Femur (tissue), 1 donor: ENCODE measurements at regions not wholly inside any gene's neighbourhood (a gene's known extent, or its start where the extent isn't known, plus 50 kb on each side); places are given as distances from the start of the nearest gene placed in this dataset.
A peak's percentile ranks its signal among the peaks of the same experiment; 100 is the strongest.

Experiments used
- DNase-seq: peaks from one replicate; pipeline ENCODE4 v3.0.0-alpha.2; 2017

DNA sequence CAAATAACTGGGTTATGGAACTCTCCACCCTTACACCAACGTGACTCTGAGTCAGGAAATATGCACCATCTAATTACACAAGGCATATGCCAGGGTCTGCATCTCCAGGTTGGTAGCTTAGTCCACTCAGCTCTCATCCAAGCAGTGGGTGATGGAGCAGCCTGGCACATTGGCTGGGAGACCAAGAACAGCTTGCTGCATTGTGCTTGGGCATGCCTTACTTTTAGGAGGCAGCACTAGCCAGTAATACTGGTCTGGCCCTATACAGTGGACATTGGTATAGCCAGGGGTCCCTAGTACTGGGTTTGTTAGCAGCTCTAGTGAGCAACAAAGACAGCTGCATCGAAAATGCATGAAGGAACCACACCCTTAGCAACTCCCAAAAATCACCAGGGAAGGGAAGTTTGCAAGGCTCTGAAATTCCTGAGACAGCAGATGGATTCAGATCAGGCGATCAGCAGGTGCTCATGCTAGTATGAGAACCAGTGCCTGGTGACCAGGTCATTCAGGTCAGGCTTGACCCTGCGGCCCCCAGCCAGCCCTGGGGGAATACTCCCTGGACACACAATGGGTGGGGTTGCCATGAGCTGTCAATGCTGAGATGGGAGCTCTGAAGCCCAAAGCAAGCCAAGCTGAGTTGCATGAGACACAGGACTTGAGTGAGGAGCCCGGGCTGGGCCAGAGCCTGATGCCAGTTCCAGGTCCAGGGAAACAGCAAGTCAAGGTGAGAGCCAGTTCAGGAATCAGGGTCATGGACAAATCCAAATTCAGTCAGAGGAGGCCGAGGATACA lies 217.9 kb upstream of the ZMIZ1 start:
- DNase-seq = peak; percentile 11

DNA sequence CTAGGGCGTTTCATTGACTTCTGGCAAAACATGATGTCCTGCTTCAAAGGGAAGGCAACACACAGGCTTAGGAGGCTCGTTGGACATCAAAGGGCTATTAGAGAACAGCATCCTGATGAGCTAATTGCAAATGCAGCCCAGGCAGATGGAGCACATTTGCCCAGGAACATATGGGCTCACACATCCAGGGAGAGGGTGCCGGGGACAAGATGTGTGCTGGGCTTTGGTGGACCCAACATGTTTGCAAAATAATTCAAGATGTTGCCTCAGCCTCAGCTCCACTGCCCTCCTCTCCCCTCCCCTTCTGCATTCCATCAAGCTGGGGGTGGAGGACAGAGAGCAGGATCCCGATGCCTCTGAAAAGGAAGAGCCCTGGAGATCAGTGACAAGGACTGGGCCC lies 217.1 kb upstream of the ZMIZ1 start:
- peak; percentile 0 for DNase-seq

DNA sequence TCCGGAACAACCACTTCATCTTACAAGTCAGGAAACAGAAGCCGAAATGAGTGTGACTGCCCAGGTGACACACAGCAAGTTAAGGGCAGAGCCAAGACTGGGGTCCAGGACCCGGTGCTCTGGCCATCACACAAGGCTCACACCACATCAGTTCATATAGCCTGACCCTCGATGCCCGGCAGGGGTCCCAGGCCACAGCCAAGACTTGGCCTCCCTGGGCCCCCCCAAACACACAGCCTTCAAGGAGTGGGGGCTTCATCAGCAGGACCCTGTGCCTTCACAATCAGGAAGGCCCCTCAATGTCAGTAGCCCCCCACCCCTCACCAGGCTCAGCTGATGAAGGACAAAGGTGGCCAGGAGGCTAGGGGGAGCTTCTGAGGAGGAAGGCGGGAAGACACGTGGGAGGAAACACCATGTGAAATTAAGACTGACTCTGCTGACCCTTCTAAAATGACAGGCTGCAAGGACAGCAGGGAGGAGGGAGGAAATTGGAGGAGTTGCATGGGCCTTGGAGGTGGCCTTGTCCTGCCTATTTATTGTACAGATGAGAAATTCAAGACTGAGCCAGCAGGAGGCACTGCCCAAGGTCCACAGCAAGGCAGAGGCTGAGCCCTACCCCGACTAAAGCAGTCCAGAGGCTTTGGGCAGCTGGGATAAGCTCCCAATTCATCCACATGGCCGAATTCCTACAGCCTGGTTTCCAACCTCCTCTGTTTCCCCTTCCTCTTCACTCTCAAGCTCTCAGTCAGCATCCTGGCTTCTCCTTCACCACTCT lies 216.1 kb upstream of the ZMIZ1 start:
- DNase-seq = peak; percentile 16

DNA sequence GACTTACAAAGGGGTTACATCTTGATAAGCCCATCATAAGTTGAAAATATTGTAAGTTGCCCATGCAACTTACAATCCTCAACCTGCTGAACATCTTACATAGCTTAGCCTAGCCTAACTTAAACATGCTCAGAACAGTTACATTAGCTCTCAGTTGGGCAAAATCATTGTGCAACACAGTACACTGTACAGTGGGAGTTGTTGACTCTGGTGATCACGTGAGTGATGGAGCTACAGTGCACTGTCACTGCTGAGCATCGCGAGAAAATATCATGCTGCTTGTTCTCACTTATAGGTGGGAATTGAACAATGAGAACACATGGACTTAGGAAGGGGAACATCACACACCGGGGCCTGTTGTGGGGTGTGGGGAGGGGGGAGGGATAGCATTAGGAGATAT lies 214.9 kb upstream of the ZMIZ1 start:
- DNase-seq = no peak

DNA sequence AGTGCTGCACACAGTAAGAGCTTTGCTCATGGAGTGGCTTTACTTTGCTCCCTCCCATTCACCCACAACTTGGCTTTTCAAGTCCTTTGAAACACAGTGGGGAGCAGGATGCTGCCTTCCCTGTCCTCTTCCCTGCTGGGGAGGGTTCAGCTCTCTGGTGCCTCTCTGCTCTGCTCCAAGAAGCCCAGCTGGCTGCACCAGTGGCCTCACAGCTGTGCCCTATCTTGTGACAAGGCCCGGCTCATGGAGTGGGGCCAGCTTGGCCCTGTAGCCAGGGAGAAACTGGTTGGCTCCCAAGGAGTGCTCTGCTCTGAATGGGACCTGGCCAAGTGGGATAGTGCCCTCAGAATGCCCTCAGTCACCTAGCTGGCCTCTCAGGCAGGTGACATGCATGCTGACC lies 212.3 kb upstream of the ZMIZ1 start:
- peak; percentile 65 for DNase-seq

DNA sequence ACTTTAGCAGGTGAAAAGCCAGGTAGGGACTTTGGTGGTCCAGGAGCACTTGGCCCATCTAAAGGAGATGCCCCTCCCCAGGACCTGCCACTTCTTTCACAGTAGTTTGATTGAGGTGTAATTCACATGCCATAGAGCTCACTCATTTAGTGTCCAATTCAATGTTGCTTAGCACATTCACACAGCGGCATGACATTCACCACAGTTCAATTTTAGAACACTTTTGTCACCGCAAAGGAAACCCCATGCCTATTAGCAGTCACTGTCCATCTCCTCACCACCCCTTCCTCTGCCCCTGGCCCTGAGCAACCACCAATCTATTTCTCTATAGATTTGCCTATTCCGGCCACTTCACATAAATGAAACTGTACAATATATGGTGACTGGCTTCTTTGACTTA lies 211.6 kb upstream of the ZMIZ1 start:
- DNase-seq = no peak

DNA sequence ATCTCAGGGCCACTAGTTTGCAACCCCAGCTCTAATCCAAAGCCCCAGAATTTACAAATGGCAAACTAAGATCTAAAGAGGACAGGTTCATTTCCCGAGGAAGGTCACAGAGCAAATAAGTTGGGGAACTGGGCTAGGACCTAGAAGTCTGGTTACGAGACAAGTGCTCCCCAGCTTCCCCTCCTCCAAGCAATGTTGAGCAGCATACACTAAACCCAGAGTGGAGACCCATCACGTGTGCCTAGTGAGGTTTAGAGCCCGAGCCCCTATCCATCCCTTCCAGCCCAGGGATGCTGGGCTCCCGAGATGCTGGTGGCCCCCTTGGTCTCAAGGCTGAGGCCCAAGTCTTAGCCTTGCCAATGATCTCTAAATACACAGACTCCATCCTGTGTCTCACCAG lies 209.5 kb upstream of the ZMIZ1 start:
- no peak for DNase-seq

DNA sequence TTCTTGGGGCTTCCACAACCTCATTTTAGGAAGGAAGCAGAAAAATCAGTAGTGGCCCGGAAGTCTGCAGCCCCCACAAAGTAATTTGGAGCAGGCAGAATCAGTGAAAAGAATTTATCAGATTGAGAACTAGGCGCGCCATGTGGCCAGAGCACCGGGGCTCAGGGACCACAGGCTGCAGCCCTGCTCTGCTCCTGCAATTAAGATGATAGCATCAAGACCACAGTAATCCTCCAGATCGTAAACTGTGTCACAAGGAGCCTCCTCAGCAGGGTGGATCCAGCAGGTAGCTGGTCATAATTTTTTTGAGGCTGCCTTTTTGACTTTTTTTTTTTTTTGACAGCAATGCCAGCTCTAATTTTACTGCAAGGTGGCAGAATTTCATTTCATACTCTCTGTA lies 209.0 kb upstream of the ZMIZ1 start:
- no peak for DNase-seq

DNA sequence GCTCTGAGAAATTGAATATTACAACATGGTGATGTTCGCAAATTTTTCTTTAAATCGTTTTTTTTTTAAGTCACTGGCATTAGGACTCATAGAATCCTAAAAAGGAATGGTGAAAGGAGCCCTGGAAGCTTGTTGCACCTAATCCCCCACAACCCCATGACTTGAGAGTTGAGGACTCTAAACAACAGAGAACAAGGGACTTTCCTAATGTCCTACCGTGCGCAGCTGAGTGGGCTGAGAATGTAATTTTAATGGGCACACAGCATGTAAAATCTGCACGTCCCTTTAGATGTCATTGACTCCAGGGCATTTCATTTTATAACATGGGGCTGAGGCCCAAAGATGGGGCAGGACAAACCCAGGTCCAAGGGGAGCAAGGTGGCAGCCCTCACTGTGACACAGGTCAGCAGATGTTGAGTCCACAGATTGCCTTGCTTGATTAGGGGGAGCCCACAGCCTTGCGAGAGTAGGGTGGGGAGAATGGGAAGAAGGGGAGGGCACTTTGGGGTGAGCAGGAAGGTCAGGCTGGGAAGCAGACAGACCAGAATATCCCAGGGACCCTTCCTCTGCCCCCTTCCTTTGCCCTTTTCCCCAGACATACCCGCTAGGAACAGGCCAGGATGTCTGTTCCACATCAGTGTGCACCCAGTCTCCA lies 208.4 kb upstream of the ZMIZ1 start:
- DNase-seq = no peak

DNA sequence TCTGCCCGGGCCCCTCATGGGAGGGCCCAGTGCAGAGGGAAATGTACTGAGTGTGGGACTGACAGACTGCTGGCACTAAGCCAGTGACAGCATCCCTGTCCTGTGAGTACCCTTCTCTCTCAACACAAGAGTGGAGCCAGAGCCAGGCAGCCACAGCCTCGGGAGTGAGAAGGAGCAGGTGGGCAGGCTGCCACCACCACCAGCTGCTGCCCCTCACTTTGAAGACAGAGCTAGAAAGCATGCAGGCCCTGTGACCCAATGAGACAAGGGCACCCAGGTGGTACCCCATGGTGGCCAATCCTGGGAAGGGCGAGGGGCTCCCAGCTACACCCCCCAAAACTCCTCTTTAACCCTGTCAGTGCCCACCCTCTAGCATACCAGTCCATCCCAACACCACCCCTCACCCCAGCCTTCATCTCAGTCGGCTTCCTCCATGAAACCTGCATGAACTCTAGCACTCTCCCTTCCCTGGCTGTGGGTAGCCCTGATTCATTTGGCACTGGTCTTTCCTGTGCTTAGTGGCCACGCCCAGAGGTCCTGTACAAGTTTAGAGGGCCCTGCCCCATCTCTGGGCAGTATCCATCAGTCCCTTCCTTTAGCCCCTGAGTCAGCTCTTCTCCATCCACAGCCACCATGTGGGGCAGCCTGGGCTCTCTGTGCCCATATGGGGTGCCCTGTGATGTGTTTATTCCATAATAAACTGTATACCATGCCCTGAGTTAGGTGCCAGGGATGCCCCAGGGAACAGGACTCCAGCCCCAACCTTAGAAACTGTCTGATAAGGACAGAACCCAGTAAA lies 207.0 kb upstream of the ZMIZ1 start:
- DNase-seq = peak; percentile 61

DNA sequence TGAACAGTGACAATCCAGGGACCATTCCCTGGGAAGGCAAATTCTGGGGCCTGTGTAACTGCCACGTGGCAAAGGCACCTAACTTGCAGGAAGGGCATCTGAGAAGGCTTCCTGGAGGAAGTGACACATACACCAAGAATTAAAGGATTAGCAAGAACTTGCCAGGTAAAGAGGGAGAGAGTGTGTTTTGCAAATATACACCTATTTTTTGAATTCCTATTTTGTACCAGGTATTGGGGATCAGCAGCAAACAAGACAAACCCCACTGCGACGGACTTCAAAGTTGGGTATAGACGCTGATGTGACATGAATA lies 206.5 kb upstream of the ZMIZ1 start:
- no peak for DNase-seq

DNA sequence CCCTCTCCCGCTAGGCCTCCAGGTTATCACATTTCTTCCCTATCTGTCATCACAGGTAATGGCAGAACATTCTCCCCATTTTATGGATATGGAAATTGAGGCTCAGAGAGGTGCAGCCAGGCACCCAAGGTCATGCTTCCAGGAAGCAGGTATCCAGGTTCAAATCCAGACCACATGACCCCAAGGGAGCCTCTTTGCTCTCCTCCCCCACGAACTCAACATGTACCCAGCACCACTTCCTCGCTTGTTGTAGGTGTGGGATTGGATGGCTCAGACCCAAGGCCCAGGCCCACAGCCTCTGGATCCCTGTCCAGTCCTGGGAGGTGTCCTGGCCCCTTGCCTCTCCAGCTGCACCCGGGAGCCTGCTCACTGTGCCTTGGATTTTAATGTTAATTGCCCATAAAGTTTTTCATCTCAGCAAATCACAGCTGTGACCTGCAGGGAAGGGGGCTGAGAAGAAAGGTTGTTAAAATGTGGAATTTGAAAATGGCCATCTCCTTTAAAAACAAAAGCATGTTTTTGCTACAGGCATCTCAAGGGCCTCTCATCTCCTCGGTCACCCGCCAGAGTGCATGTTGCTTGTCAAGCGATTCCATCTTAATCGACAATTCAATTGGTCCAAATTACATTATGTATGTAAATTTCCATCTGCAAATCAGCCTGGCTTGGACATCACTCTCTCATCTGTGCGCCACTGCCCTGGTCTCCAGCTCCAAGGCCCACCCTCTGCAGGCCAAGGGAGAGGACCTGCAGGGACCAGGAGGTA lies 205.4 kb upstream of the ZMIZ1 start:
- no peak for DNase-seq

DNA sequence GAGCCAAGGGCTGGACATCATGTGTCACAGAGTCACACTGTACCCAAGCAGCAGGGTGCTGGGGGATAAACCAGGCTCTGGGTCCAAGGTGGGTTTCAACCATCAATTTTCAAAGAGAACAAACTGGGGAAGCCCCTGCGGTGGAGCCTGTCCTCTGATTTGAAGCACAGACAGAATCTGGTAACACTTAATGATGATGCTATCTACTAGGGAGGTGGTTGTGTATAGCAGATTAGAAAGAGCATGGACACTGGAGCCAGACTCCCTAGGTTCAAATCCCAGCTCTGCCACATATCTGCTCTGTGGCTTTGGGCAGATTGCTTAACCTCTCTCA lies 204.9 kb upstream of the ZMIZ1 start:
- DNase-seq = no peak

DNA sequence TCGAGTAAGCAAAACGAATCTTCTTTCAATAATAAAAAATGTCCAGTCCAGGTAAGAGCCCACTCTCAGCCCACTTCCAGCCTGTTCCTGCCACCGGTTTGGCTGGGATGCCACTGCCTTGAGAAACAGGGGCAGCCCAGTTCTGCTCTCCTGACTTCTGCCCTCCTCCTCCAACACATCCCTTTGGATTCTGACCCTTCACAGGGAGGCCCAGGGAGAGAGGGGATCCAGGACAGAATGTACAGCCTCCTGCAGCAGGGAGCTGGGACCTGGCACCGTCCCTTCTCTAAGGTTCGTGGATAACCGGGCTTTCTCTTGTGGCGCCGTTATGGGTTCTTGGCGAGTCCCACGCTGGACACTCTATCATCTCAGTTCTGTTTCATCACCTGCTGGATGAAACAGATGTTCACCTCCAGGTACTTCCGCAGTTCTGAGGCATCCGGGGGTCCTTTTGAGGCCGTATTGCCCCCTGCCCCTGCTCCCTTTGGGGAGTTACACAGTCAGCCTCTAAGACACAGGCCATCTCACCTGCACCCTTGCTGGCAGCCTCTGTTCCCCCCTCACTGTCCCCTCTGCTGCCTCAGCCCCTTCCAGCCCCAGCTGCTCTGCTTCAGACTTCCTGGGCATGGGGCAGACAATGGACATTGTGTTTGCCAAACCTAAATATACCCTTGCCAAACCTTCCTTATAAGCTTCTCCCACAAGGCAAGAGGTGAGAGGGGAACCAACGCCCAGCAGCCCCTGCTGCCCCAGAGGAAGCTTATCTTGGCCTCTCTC lies 203.8 kb upstream of the ZMIZ1 start:
- no peak for DNase-seq

DNA sequence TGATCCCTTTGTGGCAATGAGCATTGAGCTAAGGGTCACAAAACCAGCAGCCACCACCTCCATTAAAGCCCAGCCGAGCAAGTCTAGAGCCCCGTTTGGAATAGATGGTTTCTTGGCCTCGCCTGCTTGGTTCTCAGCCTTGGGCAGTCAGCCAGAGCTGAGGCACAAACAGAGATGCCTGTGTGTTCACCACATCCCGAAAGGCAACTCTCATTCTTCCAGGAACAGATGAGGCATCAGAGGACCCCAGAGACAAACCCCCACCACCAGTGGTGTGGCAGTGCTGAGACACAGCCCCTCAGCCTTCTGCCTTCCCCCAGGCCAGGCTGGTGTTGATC lies 203.3 kb upstream of the ZMIZ1 start:
- no peak for DNase-seq

DNA sequence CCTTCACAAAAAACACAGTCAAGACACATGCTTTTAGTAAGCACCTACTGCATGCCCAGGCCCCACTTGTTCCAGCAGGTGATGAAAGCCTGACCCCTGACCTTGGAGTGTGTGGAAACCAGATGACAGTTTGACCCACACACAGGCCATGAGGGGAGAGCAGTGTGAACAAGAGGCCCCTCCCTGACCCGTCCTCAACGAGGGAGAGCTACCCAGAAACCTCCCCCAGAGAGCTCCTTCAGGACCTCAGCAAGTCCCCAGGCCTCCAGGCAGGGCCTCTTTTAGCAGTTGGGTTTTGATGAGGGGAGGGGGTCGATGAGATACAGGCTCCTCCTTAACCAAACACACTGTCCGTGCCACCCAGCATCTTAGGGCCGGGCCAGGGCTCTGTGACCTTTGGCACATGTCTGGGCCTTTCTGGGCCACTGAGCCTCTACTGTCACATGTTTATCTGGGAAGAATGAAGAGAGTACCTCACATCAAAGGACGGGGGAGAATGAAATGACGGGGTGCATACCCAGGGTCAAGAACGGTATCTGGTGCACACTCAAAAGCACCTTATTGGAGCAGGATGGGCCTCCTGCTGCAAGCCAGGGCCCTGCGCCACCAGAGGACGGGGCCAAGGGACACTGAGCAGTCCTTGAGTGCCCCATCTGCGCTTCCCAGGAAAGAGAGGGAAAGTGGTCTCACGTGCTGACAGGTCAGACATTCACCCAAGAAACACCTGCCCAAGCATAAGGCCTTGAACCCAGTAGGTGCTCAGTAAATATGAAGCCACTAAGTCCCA lies 202.6 kb upstream of the ZMIZ1 start:
- DNase-seq = no peak

DNA sequence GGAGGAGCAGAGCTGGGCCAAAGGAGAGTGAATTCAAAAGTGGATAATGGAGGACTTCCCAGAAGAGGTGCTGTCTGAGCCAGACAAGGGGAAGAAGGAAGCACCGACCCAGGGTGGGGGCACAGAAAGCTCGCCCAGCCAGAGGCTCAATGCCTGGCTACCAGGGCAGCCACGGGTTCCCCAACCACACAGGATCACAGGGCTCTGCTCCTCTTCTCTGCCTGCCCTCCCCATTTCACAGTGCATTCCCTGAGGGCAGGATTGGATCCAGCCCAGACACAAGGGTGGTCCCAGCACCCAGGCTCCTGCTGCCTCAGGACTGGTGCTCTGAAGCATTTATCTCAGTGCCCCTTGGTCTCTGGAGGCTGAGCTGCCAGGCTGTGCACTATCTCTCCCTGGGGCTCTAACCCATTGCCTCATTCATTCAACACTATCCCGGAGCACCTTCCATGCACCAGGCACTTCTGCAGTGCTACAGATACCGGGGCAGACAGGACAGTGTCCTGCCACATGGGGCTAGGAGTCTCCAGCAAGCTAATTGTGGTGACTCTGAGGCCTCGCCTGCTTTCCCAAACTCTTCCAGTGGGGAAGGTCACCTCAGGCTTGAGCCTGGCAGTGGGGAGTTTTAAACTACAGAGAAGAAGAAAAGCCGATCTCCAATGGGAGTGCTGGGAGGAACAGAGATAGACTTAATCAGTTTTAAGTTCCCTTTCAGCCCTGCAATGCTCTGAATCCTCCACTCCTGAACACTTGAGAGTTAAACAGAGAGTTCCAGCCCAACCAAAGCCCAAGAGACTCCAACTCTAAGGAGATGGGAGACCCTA lies 201.8 kb upstream of the ZMIZ1 start:
- no peak for DNase-seq

DNA sequence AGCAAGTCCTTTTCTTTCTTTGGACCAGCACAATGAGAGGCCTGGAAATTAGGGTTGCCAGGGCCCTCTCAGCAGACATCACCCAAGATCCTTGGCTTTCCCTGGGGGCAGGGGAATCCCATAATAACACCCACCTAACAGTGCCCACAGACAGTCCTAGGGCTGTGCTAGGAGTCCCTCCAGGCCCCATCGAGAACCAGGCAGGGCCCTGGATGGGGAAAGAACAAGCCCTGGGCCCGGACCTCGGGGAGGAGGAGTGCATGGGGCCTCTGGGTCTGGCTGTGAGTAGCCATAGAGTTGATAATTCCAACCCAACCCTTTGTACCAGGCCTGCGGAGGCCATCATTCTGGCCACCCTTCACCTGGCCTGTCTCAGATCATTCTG lies 201.2 kb upstream of the ZMIZ1 start:
- DNase-seq = no peak

DNA sequence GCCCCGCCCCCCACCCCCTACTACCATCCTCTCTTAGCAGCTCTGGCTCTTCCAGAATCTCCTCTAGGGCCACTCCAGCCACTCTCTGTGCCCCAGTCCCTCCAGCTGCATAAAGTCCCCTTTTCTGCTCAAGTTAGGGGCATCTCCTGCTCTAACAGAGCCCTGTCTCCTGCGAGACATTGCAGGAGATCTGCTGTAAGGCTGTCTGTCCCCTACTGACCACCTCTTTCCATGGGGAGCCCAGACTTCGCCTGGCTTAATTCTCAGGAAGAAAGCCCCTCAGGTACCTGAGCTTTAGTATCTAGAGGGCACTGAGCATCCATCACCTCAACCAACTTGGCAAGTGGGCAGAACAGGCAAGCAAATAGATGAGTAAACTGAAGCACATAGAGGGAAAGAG lies 200.7 kb upstream of the ZMIZ1 start:
- no peak for DNase-seq

DNA sequence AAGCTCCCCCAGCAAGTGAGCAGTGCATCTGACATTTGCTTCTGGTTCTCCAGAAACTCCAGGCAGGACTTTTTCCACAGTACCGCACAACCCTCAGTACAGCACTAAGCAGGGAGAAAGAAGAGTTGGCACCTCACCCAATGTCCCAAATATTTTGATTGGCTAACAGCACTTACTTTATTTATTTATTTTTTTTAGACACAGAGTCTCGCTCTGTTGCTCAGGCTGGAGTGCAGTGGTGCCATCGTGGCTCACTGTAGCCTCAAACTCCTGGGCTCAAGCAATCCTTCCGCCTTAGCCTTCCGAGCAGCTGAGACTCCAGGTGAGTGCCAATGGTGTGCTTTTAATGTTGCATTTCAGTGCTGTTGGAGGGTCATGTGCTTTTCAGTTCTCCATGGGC lies 200.3 kb upstream of the ZMIZ1 start:
- no peak for DNase-seq
